ENCODE measurements at regions not wholly inside any gene's neighbourhood (a gene's known extent, or its start where the extent isn't known, plus 50 kb on each side); places are given as distances from the start of the nearest gene placed in this dataset.
"Not testable (repeated sequence)": the region's sequence is repeated elsewhere in the genome, so short reads cannot be mapped to it uniquely, and the experiment has no call there.

DNA sequence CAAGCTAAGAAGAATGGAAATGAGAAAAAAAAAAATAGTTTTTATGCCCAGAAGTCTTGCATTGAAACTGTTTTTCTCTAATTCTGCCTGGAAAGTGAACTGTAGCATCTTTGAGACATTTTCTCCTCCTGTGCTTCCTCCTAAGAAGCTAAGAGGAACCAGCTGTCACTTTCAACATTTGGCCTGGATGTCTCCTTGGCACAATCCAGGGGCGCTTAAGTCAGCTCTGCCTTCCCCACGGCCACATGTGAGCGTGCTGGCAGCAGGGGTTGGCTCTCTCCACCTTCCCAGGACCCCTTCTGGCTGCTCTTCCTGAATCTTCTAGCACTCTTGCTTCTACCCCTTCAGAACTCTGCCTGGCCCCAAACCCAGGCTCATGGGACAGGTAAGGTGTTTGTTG is 289.6 kb upstream of the ADARB2 start:
- H3K27ac Mint-ChIP-seq = no peak overlapping the region
- CTCF ChIA-PET = interaction anchor here (0.6 kb wide), 1 partner anchor 566 kb away, joined by 5 read pairs; no protein-coding TSS in a partner anchor
- H3K4me1 Mint-ChIP-seq (ENCODE audit: low read depth) = no peaks in the 10 kb centered on the region
- no peak overlapping the region for H3K4me3 Mint-ChIP-seq
- H3K27me3 Mint-ChIP-seq (ENCODE audit: low read depth) = no peaks in the 10 kb centered on the region
- no peaks in the 10 kb centered on the region for H3K9me3 Mint-ChIP-seq
- DNase-seq = no peak
- intact Hi-C loops (cut with micrococcal nuclease) = no loop called here
- no peaks in the 10 kb centered on the region for H3K36me3 Mint-ChIP-seq (ENCODE audit: low read depth)

DNA sequence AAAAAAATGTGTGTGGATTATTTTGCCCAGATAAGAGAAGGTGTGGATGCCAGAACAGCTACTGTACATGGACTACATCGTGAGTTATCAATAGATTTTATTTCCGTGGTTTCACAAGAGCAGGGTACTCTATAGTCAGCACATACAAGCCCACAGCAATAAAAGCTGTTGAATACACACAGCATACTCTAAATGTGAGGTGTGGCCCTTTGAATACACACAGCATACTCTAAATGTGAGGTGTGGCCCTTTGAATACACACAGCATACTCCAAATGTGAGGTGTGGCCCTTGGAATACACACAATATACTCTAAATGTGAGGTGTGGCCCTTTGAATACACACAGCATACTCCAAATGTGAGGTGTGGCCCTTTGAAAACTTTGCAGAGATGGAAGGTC is 287.4 kb upstream of the ADARB2 start:
- H3K27me3 Mint-ChIP-seq (ENCODE audit: low read depth); H3K27ac Mint-ChIP-seq; CTCF ChIA-PET; H3K4me3 Mint-ChIP-seq; intact Hi-C loops (cut with micrococcal nuclease); H3K36me3 Mint-ChIP-seq (ENCODE audit: low read depth); DNase-seq; H3K4me1 Mint-ChIP-seq (ENCODE audit: low read depth); H3K9me3 Mint-ChIP-seq: not testable (repeated sequence)

DNA sequence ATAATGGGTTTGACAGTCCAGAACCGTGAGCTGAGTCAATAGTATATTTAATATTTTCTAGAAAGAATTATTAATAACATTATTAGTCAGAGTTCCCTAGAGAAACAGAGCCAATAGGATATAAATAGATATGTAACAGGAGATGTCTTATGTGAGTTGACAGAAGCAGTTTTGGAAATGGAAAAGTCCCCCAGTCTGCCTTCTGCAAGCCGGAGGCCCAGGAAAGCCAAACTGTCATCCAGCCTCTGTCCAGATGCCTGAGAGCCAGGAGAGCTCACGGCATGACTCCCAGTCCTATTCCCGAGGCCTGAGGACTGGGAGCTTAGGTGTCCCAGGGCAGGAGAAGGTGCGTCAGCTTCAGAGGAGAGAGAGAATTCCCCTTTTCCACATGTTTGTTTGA is 286.4 kb upstream of the ADARB2 start:
- H3K27ac Mint-ChIP-seq = no peak overlapping the region
- H3K4me3 Mint-ChIP-seq = no peak overlapping the region
- H3K4me1 Mint-ChIP-seq (ENCODE audit: low read depth) = no peaks in the 10 kb centered on the region
- DNase-seq = no peak
- intact Hi-C loops (cut with micrococcal nuclease) = no loop called here
- CTCF ChIA-PET = interaction anchor here (0.7 kb wide), 1 partner anchor 166 kb away, joined by 5 read pairs; no protein-coding TSS in a partner anchor
- H3K9me3 Mint-ChIP-seq = no peaks in the 10 kb centered on the region
- H3K27me3 Mint-ChIP-seq (ENCODE audit: low read depth) = no peaks in the 10 kb centered on the region
- no peaks in the 10 kb centered on the region for H3K36me3 Mint-ChIP-seq (ENCODE audit: low read depth)

DNA sequence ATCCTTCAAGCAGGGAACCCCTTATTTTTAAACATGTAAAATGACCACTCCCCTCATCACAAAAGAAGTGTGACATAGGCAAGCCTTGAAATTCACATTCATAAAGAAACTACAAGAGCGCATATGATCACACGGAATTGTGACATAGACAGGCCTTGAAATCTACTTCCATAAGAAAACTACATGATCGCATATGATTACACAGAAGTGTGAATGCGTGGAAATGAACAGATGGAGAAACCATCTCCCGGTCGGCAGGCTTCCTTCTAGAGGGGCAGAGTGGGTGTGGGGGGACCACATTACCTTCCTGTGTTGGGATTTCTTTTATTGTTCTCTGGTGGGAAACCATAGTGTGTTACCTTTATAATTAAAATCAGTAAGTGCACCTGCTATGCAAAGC is 285.1 kb upstream of the ADARB2 start:
- CTCF ChIA-PET = no interaction called here
- H3K9me3 Mint-ChIP-seq = no peaks in the 10 kb centered on the region

DNA sequence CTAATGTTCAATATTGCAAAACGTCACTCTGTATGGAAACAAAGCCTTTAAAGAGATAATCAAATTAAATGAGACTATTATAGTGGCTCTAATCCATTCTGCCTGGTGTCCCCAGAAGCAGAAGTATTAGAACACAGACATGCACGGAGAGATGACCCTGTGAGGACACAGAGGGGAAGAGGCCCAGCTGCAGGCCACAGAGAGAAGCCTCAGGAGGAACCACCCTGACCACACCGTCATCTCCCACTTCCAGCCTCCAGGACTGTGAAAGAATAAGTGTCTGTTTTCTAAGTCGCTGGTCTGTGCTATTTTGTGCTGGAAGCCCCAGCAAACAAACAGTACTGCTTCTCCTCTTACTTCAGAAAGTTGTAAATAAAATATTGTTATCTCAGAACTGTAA is 283.5 kb upstream of the ADARB2 start:
- Mint-ChIP-seq H3K27ac (no peak overlapping the region), H3K9me3 (no peaks in the 10 kb centered on the region)

More for the DNA sequence above, 285.1 kb upstream of the ADARB2 start:
- H3K4me1 Mint-ChIP-seq (ENCODE audit: low read depth) = no peaks in the 10 kb centered on the region
- intact Hi-C loops (cut with micrococcal nuclease) = no loop called here
- H3K27me3 Mint-ChIP-seq (ENCODE audit: low read depth) = no peaks in the 10 kb centered on the region
- H3K4me3 Mint-ChIP-seq = no peak overlapping the region
- H3K36me3 Mint-ChIP-seq (ENCODE audit: low read depth) = no peaks in the 10 kb centered on the region
- no peak overlapping the region for H3K27ac Mint-ChIP-seq
- no peak for DNase-seq

DNA sequence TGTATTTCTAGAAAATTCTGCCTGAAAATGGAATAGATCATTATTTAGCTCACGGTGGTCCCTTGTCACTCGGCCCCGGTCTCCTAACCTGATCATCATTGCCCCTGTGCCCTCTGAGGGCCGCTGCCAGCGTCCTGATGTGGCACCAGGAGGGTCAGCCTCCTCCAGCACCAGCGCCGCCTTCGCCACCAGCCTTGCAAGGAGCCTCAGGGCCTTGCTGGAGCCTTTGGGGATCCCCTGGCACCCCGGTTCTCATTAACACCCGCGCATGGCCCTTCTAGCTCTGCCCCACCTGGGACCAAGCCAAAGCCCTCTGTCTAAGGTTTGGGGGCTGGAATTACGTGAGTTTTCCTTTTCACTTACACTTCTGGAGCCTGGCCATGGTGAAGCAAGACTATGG is 282.5 kb upstream of the ADARB2 start:
- DNase-seq = no peak
- Mint-ChIP-seq H3K27ac (no peak overlapping the region), H3K4me1 (ENCODE audit: low read depth) (no peaks in the 10 kb centered on the region), H3K36me3 (ENCODE audit: low read depth) (no peaks in the 10 kb centered on the region), H3K4me3 (no peak overlapping the region), H3K9me3 (no peaks in the 10 kb centered on the region), H3K27me3 (ENCODE audit: low read depth) (no peaks in the 10 kb centered on the region)
- CTCF ChIA-PET = no interaction called here
- intact Hi-C loops (cut with micrococcal nuclease) = no loop called here

More for the DNA sequence above, 283.5 kb upstream of the ADARB2 start:
- Mint-ChIP-seq H3K4me3 (no peak overlapping the region), H3K27me3 (ENCODE audit: low read depth) (no peaks in the 10 kb centered on the region), H3K36me3 (ENCODE audit: low read depth) (no peaks in the 10 kb centered on the region), H3K4me1 (ENCODE audit: low read depth) (no peaks in the 10 kb centered on the region)
- CTCF ChIA-PET = no interaction called here
- DNase-seq = no peak
- intact Hi-C loops (cut with micrococcal nuclease) = no loop called here

DNA sequence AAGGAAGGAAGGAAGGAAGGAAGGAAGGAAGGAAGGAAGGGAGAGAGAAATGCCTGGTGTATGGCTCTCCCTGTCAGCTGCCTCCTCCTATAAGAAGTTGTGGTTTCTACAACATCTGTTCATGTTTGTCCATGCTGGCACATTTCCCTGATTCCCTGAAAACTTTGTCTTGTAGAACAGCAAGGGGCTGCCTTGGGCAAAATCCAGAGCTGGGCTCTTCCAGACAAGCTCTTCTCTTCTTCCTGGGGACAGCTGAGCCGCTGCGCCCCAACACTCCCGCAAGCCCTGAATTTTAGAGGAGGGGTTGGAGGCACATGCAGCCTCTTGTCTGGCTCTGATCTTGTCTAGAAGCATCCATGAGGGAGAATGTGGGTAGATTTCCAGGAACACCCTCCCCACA is 282.0 kb upstream of the ADARB2 start:
- Mint-ChIP-seq H3K36me3 (ENCODE audit: low read depth) (no peaks in the 10 kb centered on the region), H3K27ac (no peak overlapping the region), H3K9me3 (no peaks in the 10 kb centered on the region), H3K4me1 (ENCODE audit: low read depth) (no peaks in the 10 kb centered on the region), H3K27me3 (ENCODE audit: low read depth) (no peaks in the 10 kb centered on the region), H3K4me3 (no peak overlapping the region)
- no peak for DNase-seq
- intact Hi-C loops (cut with micrococcal nuclease) = no loop called here
- CTCF ChIA-PET = no interaction called here

DNA sequence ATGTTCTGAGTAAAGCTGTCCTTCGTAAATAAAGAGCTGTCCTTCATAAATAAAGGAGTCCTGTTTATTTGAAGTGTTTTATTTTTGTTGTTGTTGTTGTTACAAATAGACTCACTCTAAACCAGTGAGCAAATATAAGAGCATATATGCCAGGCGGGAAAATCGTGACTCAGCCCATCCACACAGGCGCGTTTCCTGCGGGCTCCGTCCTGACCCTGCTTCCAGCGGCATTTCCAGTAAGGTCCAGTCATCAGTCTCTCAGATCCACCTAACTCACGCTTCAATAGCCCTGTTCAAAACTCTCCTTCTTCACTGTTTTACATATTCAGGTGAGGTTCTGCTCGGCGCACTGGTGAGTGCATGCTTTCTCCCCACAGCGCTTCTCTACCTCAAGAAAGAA is 277.2 kb upstream of the ADARB2 start:
- Mint-ChIP-seq H3K36me3 (ENCODE audit: low read depth) (no peaks in the 10 kb centered on the region), H3K4me1 (ENCODE audit: low read depth) (no peaks in the 10 kb centered on the region), H3K27me3 (ENCODE audit: low read depth) (no peaks in the 10 kb centered on the region), H3K4me3 (no peak overlapping the region), H3K9me3 (no peaks in the 10 kb centered on the region), H3K27ac (no peak overlapping the region)
- intact Hi-C loops (cut with micrococcal nuclease) = no loop called here
- CTCF ChIA-PET = no interaction called here
- no peak for DNase-seq

DNA sequence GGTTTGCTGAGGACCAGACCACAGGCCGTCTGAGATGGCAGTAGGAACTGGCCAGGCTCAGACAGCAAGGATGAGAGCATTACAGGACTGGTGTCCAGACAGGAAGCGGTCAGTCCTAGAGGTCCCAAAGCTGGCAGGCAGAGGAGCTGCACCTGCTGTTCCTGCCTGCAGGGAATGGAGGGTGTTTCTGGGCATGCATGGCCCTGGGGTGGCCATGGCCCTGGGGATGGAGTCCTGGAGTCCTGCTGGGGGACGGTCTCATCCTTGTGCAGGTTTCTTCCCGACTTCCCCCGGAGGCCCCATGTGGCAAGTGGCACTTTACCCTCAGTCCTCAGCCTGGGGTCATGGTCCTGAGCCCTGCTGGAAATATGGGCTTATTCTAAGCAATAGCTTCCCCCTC is 274.9 kb upstream of the ADARB2 start:
- DNase-seq = no peak
- no peaks in the 10 kb centered on the region for H3K27me3 Mint-ChIP-seq (ENCODE audit: low read depth)
- H3K27ac Mint-ChIP-seq = no peak overlapping the region
- no peaks in the 10 kb centered on the region for H3K4me1 Mint-ChIP-seq (ENCODE audit: low read depth)
- CTCF ChIA-PET = no interaction called here
- no peaks in the 10 kb centered on the region for H3K36me3 Mint-ChIP-seq (ENCODE audit: low read depth)
- intact Hi-C loops (cut with micrococcal nuclease) = no loop called here
- H3K9me3 Mint-ChIP-seq = no peaks in the 10 kb centered on the region
- H3K4me3 Mint-ChIP-seq = no peak overlapping the region

DNA sequence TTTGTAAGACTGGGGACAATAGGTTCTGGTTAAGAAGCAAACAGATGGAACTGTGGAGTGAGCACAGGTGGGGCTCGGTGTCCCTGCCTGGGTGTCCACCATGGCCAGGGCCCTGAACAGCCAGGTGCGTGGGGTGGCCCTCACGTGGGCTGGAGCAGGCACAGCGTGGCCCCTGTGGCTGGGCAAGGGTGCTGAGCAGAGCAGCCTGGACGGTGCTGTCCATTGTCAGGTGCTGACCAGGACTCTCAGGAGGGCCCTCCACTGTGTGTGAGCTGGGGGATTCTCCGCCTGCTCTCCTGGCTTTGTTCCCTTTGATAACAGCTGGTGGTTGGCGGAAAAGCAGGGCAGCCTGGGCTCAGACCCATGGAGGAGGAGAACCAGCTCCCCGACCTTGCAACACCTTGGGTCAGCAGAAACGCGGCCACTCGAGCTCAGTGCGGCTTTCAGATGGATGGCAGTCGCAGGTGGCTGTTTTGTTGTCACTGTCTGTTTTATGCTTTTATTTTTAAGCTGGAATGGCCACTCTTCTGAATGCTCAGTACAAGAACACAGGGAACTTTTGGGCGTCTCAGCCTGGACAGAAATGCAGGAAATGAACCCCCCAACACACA is 273.9 kb upstream of the ADARB2 start:
- Mint-ChIP-seq H3K27me3 (ENCODE audit: low read depth) (no peaks in the 10 kb centered on the region), H3K27ac (no peak overlapping the region), H3K9me3 (no peaks in the 10 kb centered on the region), H3K4me1 (ENCODE audit: low read depth) (no peaks in the 10 kb centered on the region), H3K4me3 (no peak overlapping the region), H3K36me3 (ENCODE audit: low read depth) (no peaks in the 10 kb centered on the region)
- CTCF ChIA-PET = no interaction called here
- intact Hi-C loops (cut with micrococcal nuclease) = no loop called here
- DNase-seq = no peak

DNA sequence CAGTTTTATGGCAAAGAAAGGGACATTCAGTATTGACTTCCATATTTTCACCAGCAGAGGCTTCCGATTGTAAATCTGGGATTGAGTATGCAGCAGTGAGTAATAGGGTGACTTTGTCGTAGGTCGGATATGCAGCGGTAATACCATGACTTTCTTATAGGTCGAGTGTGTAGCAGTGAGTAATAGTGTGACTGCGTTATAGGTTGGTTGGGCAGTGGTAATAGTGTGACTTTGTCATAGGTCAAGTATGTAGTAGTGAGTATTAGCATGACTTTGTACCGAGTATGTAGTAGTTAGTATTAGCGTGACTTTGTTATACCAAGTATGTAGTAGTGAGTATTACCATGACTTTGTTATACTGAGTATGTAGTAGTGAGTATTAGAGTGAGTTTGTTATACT is 268.2 kb upstream of the ADARB2 start:
- no peak overlapping the region for H3K4me3 Mint-ChIP-seq
- no peaks in the 10 kb centered on the region for H3K27me3 Mint-ChIP-seq (ENCODE audit: low read depth)
- intact Hi-C loops (cut with micrococcal nuclease) = no loop called here
- CTCF ChIA-PET = no interaction called here
- no peaks in the 10 kb centered on the region for H3K4me1 Mint-ChIP-seq (ENCODE audit: low read depth)
- DNase-seq = no peak
- H3K9me3 Mint-ChIP-seq = no peaks in the 10 kb centered on the region
- H3K36me3 Mint-ChIP-seq (ENCODE audit: low read depth) = no peaks in the 10 kb centered on the region
- H3K27ac Mint-ChIP-seq = no peak overlapping the region

DNA sequence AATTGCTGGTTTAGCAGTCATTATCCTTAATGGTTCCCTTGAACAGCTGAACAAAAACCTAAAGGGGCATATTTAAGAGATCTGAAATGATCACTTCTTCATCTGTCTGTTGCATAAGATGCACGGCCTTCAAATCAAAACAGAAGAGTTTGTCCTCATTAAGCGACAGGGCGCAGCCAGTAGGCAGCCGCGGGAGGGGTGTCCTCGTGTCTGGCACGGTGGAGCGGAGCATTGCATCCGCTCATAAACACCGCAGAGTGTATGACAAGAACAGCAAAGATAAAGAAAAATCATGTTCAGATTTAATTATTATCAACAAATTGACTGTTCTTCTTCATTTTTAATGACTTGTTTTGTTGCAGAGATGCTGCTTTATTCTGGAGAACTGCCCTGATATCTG is 255.6 kb upstream of the ADARB2 start:
- H3K9me3 Mint-ChIP-seq = no peaks in the 10 kb centered on the region
- H3K27me3 Mint-ChIP-seq (ENCODE audit: low read depth) = no peaks in the 10 kb centered on the region
- H3K4me1 Mint-ChIP-seq (ENCODE audit: low read depth) = no peaks in the 10 kb centered on the region
- intact Hi-C loops (cut with micrococcal nuclease) = no loop called here
- no peaks in the 10 kb centered on the region for H3K36me3 Mint-ChIP-seq (ENCODE audit: low read depth)
- no peak for DNase-seq
- no peak overlapping the region for H3K27ac Mint-ChIP-seq
- CTCF ChIA-PET = no interaction called here
- H3K4me3 Mint-ChIP-seq = no peak overlapping the region

DNA sequence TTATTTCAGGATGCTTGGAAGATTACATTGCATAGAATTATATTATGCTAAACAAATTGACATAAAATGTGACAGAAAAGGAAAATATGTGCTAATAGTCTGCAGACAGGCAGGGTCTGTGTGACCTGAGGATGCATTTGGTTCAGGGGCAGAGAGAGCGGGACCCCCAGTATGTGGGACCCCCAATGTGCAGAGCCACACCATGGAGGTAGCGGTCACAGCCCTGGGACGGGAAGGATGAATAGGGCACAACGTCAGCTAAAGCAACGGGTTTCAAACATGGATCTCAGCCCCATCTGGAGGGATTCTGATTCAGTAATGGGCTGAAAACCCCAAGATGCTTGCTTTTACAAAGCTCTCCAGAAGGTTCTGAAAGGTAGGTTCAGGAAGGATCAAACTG is 251.8 kb upstream of the ADARB2 start:
- H3K36me3 Mint-ChIP-seq (ENCODE audit: low read depth) = no peaks in the 10 kb centered on the region
- H3K27ac Mint-ChIP-seq = no peak overlapping the region
- no peaks in the 10 kb centered on the region for H3K4me1 Mint-ChIP-seq (ENCODE audit: low read depth)
- CTCF ChIA-PET = no interaction called here
- H3K27me3 Mint-ChIP-seq (ENCODE audit: low read depth) = peaks cover 3% of the 10 kb centered on the region
- H3K4me3 Mint-ChIP-seq = no peak overlapping the region
- no peak for DNase-seq
- no peaks in the 10 kb centered on the region for H3K9me3 Mint-ChIP-seq
- intact Hi-C loops (cut with micrococcal nuclease) = no loop called here

DNA sequence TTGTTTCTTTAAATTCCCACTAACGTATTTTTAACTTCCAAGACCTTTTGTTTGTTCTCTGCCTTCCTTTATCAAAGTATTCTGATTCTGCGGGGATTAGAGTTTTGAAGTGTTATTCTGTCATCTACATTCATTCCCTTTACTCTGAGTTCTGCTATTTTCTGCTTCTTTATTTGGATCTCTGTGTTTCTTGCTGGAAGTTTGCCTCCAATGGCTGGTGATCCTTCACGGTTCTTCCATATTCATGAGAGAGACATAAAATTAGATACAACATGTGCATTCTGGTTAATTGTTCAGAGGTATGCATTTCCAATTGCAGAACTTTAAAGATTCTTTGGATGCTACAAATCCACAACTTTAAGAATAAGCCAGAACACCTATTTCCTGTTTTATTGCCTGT is 244.7 kb upstream of the ADARB2 start:
- CTCF ChIA-PET = no interaction called here
- intact Hi-C loops (cut with micrococcal nuclease) = no loop called here

More for the DNA sequence above, 244.7 kb upstream of the ADARB2 start:
- H3K36me3 Mint-ChIP-seq (ENCODE audit: low read depth) = no peaks in the 10 kb centered on the region
- H3K9me3 Mint-ChIP-seq = peaks cover 11% of the 10 kb centered on the region
- no peaks in the 10 kb centered on the region for H3K4me1 Mint-ChIP-seq (ENCODE audit: low read depth)
- no peak overlapping the region for H3K4me3 Mint-ChIP-seq
- DNase-seq = no peak
- H3K27ac Mint-ChIP-seq = no peak overlapping the region
- peaks cover 3% of the 10 kb centered on the region for H3K27me3 Mint-ChIP-seq (ENCODE audit: low read depth)

Measured in activated naive CD4-positive, alpha-beta T cell treated with anti-CD3 and anti-CD28 coated beads for 36 hours (primary cell).